G401.6 (cell line): ENCODE measurements at regions not wholly inside any gene's neighbourhood (a gene's known extent, or its start where the extent isn't known, plus 50 kb on each side); places are given as distances from the start of the nearest gene placed in this dataset.

Experiments used
- FAIRE-seq: peaks from 2 replicates; lab custom pipeline; 2012; peaks lifted over from hg19 to GRCh38; lab: Jason Lieb, UNC

DNA sequence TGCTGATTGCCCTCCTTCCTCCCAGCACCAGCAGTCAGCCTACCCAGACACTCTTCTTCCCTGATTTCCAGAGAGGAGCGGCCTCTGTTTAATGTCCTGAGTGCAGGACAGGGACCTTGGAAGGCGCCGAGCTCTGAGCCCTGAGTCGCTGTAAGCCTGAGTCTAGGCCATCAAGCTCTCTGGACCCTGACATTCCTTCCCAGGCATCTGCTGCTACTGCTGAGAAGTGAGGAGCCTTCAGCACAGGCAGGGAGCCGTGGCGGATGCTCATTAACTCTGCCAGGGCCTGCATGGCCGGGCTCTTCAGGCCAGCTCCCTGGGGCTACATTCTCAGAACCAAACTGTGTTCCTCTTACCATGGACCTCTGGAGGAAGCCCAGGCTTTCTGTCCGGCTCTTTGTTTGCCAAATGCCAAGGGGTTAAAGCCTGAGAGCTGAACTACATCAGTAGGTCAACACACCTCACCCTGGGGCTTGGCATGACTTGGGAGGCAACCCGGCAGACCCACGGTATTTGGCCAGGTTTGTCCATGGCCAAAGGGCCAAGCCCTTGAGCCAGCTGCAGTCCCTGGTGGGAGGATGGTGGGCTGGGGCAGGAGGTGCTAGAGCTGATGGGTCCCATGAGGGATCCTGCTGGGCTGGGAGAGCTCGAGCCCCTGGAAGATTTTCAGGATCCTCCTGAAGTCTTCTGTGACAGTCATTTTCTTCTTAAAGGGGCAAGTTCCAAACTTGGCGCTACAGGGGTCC is 721.4 kb downstream of the BRD1 start:
- FAIRE-seq: no peak

GRCh38 chr22:49104434-49104833 is 723.2 kb downstream of the BRD1 start:
- no peak for FAIRE-seq

DNA sequence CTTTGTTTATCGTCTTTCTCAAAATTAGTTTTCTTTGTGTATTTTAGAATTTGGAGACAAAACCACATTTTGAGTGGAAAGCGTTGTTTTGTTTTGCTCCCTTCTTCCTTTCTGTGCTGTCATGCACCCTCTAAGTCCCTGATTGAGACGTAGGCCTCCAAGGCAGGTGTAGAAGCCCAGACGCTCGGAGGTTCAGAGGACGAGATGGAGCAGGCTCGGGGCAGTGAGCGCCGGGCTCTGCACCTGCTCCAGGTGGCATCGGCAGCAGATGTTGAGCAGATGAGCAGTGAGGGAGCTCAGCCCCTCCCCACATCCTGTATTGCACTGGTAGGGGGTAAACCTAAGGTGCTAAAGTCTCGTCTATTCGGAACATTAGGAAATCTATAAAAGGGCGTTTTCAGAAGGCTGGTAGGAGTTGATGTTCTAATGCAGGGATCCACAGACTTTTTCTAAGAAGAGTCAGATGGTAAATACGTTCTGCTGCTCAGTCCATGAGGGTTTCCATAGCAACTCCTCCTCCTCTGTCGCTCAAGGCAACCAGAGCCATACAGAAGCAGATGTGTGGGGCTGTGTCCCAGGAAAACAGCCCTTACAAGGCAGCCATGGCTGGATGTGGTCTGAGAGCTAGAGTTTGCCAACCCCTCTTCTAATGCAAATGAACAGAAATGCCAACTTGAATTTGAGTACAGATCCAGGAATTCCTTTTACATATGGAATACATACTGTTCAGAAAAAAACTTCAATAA is 724.2 kb downstream of the BRD1 start:
- FAIRE-seq: no peak

DNA sequence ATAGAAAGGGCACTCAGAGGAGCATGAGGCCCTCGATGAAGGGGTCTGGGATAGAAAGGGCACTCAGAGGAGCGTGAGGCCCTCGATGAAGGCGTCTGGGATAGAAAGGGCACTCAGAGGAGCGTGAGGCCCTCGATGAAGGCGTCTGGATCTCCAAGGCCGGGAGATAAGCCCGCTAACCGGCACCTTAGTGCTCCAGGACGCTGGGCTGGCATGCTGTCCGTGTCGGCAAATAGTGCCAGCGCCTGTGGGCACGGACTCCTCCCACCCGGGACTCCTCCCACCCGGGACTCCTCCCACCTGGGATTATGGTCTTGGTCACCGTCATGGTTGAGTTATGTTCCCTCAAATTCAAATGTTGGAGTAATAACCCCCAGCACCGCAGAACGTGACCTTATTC is 725.3 kb downstream of the BRD1 start:
- FAIRE-seq: no peak

DNA sequence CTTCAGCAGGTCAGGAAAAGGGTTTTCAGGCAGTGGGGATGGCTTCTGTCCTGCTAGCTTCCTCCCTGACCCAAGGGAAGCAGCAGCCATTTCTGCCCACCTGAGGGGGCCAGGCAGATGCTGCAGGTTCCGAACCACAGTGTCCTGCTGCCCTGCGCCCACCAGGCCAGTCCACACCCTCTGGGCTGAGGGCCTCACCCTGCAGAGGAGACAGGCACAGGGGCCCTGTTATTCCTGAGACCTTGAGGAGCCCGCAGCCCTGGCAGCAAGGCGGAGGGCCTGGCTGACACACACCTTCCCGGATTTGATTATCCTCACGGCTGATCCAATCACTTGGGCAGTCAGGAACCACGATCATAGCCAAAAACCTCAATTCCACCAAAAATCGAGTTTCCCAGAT is 725.8 kb downstream of the BRD1 start:
- FAIRE-seq: no peak

- no peak for FAIRE-seq
Measured at GRCh38 chr22:49101225-49101624, 726.4 kb downstream of the BRD1 start.

GRCh38 chr22:49100773-49101172 is 726.9 kb downstream of the BRD1 start:
- FAIRE-seq: no peak

DNA sequence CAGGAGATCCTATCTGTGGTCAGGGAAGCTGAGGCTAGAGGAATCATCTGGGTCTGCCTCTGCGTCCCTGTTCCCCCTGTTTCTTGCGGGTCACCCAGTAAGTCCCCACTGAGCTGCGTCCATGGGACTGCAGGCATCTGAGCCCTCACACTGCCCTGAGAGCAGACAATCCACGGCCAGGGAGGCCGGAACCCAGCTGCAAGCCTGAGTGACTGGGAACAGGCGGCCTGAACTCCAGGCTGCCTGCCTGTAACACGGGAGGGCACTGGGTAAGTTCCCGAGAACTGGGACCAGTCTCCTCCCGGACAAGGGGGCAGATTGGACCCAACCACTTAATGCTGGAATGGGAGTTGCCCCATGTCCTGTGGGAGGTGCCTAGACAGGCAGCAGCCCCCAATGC is 727.4 kb downstream of the BRD1 start:
- FAIRE-seq: no peak

DNA sequence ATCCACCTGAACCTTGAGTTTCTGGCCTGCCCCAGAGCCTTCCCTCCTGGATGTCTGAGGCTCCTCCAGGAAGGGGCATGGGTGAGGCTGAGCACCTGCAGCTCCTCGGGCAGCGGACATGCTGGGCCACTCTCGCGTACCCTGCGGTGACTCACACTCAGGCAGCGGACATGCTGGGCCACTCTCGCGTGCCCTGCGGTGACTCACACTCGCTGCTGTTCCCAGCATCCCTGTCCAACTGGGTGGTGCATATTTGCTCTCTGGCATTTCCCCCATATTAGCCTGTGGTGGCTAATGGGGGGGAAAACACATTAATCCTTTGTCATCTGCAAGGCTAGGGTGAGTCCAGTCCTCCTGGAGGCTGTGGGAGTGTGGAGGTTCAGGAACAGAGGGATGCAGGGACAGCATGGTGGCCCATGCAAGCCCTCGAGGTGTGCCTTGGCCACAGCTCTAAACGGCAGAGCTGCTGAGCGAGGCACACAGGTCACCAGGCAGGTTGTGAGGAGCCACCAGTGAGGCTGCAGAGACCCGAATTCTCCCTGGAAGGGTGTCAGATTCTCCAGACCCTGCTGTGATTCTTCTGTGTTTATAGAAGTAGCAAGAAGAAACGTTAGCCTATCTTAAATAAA is 728.1 kb downstream of the BRD1 start:
- FAIRE-seq: no peak

GRCh38 chr22:49099089-49099488 is 728.6 kb downstream of the BRD1 start:
- no peak for FAIRE-seq

- FAIRE-seq: no peak
Measured at GRCh38 chr22:49097966-49098365, 729.7 kb downstream of the BRD1 start.

DNA sequence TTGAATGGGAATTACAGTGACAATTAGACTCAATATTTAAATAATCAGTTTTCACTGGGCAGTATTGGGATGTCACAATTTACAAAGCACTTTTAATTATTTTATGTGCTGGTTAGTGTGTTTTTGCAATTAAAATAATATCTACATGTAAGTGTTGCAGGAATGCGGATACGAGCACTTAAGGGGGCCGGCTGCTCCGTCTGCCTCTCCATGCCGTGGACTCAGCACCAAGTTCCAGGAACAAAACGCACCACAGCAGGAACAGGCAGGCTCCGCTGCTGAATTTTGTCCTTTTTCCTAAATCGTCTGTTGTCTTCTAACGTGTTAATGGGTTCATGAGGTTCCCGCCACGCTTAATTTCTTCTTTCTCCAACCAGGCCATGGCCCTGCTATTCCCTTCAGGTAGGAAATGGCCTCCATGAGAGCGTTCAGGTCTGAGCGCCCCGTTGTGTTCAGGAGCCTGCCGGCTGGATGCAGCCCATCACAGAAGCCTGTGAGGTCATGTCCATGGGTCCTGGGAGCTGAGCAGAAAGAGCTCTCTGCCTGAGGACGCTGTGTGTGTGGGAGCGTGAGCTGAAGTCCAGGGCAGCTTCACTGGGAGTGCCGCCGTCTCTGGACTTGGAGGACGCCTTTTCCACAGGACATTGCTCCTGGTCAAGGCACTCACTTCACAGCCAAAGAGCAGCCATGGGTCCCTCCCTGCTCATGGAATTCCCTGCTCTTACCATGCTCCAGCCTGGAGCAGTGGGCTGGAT is 730.3 kb downstream of the BRD1 start:
- no peak for FAIRE-seq

DNA sequence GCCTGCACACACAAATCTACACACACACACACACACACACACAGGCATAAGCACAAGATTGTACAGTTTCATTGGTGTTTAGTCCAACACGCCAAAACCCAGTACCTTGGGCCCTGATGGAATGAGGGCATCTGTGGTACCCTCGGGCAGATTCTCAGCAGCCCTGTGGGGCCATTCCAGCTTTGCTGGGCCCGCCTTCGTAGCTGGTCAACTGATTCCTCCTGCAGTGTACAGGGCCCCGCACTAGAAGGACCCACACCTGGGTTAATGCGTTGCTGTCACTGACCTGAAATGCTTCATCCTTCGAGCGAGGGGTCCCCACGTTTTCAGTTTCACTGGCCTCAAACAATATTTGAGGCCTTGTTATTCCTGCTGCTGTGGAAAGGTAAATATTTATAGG is 731.2 kb downstream of the BRD1 start:
- FAIRE-seq: no peak

GRCh38 chr22:49095366-49095765 is 732.3 kb downstream of the BRD1 start:
- FAIRE-seq: no peak

DNA sequence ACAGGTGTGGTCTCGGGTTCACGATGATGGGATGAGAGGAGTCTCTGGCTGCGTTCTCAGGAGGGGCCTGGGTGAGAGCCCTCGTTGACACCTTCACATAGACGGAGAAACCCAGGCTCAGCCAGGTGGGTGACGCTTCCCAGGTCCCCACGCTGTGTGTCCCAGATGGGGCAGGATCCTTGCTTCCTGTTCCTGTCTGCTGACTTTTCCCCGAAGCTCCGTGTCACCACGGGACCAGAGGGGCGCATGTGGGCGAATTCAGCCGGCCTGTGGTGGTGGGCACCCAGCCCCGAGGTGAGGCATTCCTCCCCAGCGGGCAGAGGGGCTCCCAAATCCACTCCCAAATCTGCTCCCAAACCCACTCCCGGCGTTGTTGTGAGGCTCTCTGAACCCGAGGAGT is 732.8 kb downstream of the BRD1 start:
- FAIRE-seq: no peak

- FAIRE-seq: no peak
Measured at GRCh38 chr22:49094151-49094550, 733.5 kb downstream of the BRD1 start.

GRCh38 chr22:49093192-49093880 is 734.3 kb downstream of the BRD1 start:
- no peak for FAIRE-seq

DNA sequence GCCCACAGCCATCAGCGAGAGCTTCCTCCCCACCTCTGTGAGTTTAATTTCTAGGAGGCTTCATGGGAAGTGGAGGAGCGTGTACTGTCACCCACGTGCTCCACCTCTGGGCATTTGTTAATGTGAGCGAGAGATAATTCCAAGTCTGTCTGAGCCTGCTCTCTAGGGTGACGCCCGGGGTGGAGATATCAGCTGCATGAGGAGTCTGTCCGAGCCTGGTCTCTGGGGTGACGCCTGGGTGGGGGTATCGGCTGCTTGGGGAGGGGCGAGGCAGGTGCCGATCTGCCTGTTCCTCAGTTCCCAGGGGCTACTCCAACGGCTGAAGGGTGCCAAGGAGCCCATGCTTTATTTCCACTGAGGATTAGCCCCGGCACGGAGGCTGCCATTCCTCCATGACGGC is 735.0 kb downstream of the BRD1 start:
- no peak for FAIRE-seq

DNA sequence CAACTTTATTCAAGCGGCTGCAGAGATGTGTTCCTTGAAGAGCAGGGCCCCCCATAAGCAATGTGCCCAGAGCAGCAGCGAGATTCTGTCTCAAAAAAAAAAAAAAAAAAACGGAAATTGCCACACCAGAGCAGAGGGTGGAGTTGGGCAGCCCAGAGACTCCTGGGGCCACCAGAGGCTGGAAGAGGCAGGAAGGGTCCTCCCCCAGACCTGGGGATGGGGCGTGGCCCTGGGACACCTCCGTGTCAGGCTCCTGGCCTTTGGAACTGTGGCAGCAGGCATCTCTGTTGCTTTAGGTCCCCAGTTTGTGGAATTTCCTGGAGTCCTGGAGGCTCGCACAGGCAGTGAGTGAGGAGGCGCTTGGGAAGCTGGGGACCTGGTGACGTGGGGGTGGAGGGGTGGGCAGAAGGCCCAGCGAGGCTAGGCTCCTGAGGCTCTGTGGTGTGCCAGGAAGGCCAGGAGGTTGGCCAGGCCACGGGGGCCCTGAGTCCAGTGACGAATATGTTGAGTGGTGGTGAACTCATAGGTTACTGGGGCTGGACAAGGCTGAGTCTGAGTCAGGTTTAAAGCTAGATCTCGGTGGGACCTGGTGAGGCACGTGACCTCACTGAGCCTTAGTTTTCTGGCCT is 735.6 kb downstream of the BRD1 start:
- FAIRE-seq: no peak

GRCh38 chr22:49091451-49091850 is 736.2 kb downstream of the BRD1 start:
- no peak for FAIRE-seq

DNA sequence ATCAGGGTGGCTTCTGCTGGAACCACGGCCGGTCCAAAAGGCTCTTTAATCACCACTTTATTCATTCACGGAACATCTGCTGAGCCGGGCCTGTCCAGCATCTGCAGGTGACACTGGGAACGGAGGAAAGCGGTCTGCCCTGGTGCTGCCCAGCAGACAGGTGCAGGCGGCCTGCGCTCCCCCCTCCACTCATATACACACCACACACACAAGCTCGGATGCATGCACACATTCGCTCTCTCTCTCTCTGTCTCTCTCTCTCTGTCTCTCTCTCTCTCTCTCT is 736.9 kb downstream of the BRD1 start:
- no peak for FAIRE-seq
